Calu3 (cell line): ENCODE measurements at regions not wholly inside any gene's neighbourhood (a gene's known extent, or its start where the extent isn't known, plus 50 kb on each side); places are given as distances from the start of the nearest gene placed in this dataset.

ENCODE experiments used
- BruUV-seq: library from RNA; stranded (reverse); fragments of 400-500 nt; replicated peaks from 2 replicates; lab custom pipeline; 2021; lab: Mats Ljungman, UMichigan
- CTCF ChIA-PET: fragments of 300-600 bp; sonication (Branson Sonifier 250); formaldehyde crosslinking; loops from one replicate; lab custom pipeline; 2022; ENCODE audit warnings: antibody characterized with exemption; lab: Charles Lee
- DNase-seq: peaks from one replicate; pipeline ENCODE4 v3.0.0; 2022
- H3K27ac Mint-ChIP-seq: one replicate; pipeline ENCODE4 v1.8.0; 2022; ENCODE audit warnings: mixed read lengths; ENCODE audit not compliant: unreplicated experiment
- H3K27me3 Mint-ChIP-seq: one replicate; pipeline ENCODE4 v1.8.0; 2022; ENCODE audit warnings: mixed read lengths; ENCODE audit not compliant: unreplicated experiment
- H3K36me3 Mint-ChIP-seq: one replicate; pipeline ENCODE4 v1.8.0; 2022; ENCODE audit warnings: mild to moderate bottlenecking, moderate library complexity, mixed read lengths; ENCODE audit not compliant: insufficient read depth, unreplicated experiment
- H3K4me1 Mint-ChIP-seq: one replicate; pipeline ENCODE4 v1.8.0; 2022; ENCODE audit warnings: mild to moderate bottlenecking, low read depth, mixed read lengths; ENCODE audit not compliant: unreplicated experiment
- H3K4me3 Mint-ChIP-seq: one replicate; pipeline ENCODE4 v1.8.0; 2022; ENCODE audit warnings: mild to moderate bottlenecking, low read depth, moderate library complexity, mixed read lengths; ENCODE audit not compliant: unreplicated experiment
- H3K9me3 Mint-ChIP-seq: one replicate; pipeline ENCODE4 v1.8.0; 2022; ENCODE audit warnings: low read depth, mixed read lengths; ENCODE audit not compliant: unreplicated experiment
- intact Hi-C: fragments of 100-400 bp; cut with micrococcal nuclease; formaldehyde crosslinking; loops from one replicate; pipeline ENCODE4 v1.10.0; 2022; ENCODE audit not compliant: unreplicated experiment
- TF ChIP-seq, protein P1 (sequence below): fragments of 200-600 bp; IDR thresholded peaks from one replicate; pipeline ENCODE4 v1.8.0; 2022; ENCODE audit warnings: antibody characterized with exemption; ENCODE audit not compliant: unreplicated experiment

DNA sequence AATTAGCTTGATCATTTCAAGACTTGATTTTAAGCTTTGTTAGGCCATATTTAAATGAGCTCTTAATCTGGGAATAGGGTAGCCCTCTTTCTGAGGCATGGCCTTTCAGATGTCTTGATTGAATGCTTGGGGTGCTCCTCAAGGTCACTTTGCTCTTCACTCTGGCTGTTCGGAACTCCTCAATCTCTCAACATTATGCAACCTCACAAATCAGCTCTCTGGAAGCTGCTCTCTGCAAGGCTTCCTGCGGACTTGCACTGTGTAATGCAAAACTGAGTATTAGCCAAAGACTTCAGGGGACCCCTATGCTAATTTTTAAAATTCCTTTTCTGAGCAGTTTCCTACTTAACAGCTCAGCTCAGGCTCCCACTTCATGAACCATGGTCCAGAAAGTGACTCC lies 398.3 kb downstream of the PRDM5 start:
- no peaks in the 10 kb centered on the region for H3K36me3 Mint-ChIP-seq
- CTCF ChIA-PET, result interaction anchor here (0.6 kb wide), 1 partner anchor 64 kb away, joined by 3 read pairs; no protein-coding TSS in a partner anchor
- peaks cover 19% of the 10 kb centered on the region for H3K4me1 Mint-ChIP-seq
- no peak for DNase-seq
- no peak overlapping the region for H3K27ac Mint-ChIP-seq
- H3K9me3 Mint-ChIP-seq, result peaks cover 6% of the 10 kb centered on the region
- no peak overlapping the region for H3K4me3 Mint-ChIP-seq
- TF ChIP-seq, protein P1, sequence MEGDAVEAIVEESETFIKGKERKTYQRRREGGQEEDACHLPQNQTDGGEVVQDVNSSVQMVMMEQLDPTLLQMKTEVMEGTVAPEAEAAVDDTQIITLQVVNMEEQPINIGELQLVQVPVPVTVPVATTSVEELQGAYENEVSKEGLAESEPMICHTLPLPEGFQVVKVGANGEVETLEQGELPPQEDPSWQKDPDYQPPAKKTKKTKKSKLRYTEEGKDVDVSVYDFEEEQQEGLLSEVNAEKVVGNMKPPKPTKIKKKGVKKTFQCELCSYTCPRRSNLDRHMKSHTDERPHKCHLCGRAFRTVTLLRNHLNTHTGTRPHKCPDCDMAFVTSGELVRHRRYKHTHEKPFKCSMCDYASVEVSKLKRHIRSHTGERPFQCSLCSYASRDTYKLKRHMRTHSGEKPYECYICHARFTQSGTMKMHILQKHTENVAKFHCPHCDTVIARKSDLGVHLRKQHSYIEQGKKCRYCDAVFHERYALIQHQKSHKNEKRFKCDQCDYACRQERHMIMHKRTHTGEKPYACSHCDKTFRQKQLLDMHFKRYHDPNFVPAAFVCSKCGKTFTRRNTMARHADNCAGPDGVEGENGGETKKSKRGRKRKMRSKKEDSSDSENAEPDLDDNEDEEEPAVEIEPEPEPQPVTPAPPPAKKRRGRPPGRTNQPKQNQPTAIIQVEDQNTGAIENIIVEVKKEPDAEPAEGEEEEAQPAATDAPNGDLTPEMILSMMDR, result no peak
- no peaks in the 10 kb centered on the region for H3K27me3 Mint-ChIP-seq
- BruUV-seq, result no TSS peak
- intact Hi-C loops, result no loop called here

DNA sequence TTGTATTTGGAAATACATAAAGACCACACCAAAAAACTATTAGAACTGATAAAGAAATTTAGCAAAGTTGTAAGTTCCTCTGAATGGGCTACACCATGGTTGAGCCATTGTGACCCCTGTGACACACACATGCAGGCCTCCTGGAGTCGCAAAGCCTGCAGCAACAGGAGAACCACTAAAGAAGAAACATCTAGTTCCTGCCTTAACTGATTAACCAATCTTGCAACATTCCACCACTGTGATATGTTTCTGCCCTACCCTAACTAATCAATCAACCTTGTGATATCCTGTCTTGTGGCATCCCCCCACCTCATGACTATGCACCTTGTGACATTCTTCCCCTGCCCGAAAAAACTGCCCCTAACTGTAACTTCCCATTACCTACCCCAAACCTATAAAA lies 401.8 kb downstream of the PRDM5 start:
- no peaks in the 10 kb centered on the region for H3K36me3 Mint-ChIP-seq
- H3K27ac Mint-ChIP-seq, result peak overlapping the region; percentile 48
- peaks cover 17% of the 10 kb centered on the region for H3K4me1 Mint-ChIP-seq
- intact Hi-C loops, result no loop called here
- CTCF ChIA-PET, result no interaction called here
- TF ChIP-seq, protein P1, result no peak
- no peak overlapping the region for H3K4me3 Mint-ChIP-seq
- DNase-seq, result peak; percentile 25
- no TSS peak for BruUV-seq
- peaks cover 6% of the 10 kb centered on the region for H3K9me3 Mint-ChIP-seq
- H3K27me3 Mint-ChIP-seq, result no peaks in the 10 kb centered on the region

- no TSS peak for BruUV-seq
- Mint-ChIP-seq H3K9me3 (peaks cover 6% of the 10 kb centered on the region), H3K4me3 (no peak overlapping the region), H3K27ac (no peak overlapping the region), H3K36me3 (no peaks in the 10 kb centered on the region), H3K4me1 (peaks cover 11% of the 10 kb centered on the region), H3K27me3 (no peaks in the 10 kb centered on the region)
- TF ChIP-seq, protein P1, result no peak
- CTCF ChIA-PET, result no interaction called here
- no peak for DNase-seq
- intact Hi-C loops, result no loop called here
These were observed 404.6 kb downstream of the PRDM5 start for GRCh38 chr4:120517966-120518365.

GRCh38 chr4:120509719-120510118 lies 412.8 kb downstream of the PRDM5 start:
- no peak overlapping the region for H3K27ac Mint-ChIP-seq
- TF ChIP-seq, protein P1, result no peak
- no peaks in the 10 kb centered on the region for H3K36me3 Mint-ChIP-seq
- no peak for DNase-seq
- no peaks in the 10 kb centered on the region for H3K27me3 Mint-ChIP-seq
- BruUV-seq, result no TSS peak
- no peak overlapping the region for H3K4me3 Mint-ChIP-seq
- CTCF ChIA-PET, result no interaction called here
- intact Hi-C loops, result no loop called here
- peaks cover 8% of the 10 kb centered on the region for H3K9me3 Mint-ChIP-seq
- H3K4me1 Mint-ChIP-seq, result no peaks in the 10 kb centered on the region
